Inflammatory macrophage treated with lipopolysaccharide for 1 hour (primary cell): ENCODE measurements at regions not wholly inside any gene's neighbourhood (a gene's known extent, or its start where the extent isn't known, plus 50 kb on each side); places are given as distances from the start of the nearest gene placed in this dataset.
A peak's percentile ranks its signal among the peaks of the same experiment; 100 is the strongest.
"Not testable (repeated sequence)": the region's sequence is repeated elsewhere in the genome, so short reads cannot be mapped to it uniquely, and the experiment has no call there.

Experiments used
- DNase-seq, 2 donors: peaks; one replicate each; pipeline ENCODE4 v3.0.0-alpha.2; 2020 to 2022

- no peak for DNase-seq
Observed at GRCh38 chrX:46298821-46299220, 246.4 kb downstream of the ZNF674 start.

DNA sequence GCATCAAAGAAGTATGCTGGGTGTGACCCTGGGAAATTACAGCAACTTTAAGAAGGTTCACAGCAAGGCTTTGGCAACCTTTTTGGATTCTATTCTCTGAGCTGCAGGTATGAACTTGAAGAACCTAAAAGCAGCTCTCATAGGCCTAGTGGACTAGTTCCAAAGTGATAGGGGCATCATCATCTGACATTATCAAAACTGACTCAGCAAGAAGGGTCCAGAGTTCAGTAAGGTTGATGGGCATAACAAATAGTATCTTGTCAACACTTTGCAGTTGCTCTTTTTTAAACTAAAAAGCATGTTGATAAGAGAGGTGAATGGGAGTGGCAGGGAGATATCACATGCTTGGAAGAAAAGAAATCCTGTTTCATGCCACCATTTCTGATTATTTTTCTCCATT, 249.3 kb downstream of the ZNF674 start:
- DNase-seq = no peak

GRCh38 chrX:46294234-46294633, 251.0 kb downstream of the ZNF674 start:
- DNase-seq = no peak

GRCh38 chrX:46279925-46280313, 265.3 kb downstream of the ZNF674 start:
- DNase-seq = peak; percentile 9 to 20

DNA sequence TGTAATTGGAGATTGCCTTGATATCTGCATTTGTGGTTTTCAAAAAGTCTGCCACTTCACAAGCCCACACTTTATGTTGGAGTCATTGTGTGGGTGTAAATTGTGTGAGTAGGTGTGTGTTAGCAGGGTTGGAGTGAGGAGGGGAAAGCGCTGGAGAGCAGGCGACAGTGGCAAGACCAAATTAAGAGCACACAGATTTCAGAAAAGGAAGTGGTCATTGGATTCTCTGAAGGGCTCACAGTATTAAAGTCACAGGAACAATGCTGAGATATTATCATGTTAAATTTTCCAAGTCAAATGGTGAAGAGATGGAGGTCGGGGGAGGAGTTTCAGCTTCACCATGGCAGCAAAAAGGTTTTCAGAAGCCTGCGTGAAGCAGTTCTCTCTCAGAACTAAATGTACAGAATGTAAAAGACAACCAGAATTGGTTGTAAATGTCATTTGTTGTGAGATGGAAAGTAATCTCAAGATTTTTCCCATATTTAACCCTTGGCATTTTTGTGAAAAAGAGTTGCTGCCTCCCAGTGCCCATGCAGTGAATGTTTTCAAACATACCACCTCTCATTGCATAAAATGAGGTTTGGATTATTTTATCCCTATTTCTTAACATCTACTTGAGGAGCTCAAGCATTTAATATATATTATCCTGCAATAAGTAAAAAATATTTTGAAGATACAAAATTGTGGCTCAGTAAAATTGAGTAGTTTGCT, 265.9 kb downstream of the ZNF674 start:
- DNase-seq = peak in 1 of 2 donors; percentile 7

DNA sequence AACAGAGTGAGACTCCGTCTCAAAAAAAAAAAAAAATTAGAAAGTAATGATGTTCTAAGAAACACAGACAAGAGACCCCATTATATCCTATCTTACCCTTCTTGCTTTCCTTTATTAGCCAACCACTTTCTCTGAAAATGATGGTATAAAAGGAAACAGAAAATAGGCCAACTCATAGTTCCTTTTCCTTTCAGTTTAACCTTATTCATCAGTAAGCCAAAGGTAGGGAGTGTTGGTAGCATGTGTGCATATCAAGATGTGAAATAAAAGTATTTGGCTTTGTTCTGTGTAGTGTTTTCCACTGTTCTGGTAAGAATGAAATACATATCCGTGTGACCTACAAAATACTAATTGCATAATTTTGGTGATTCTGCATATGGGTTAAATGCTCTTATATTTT, 266.6 kb downstream of the ZNF674 start:
- DNase-seq = peak in 1 of 2 donors; percentile 6

DNA sequence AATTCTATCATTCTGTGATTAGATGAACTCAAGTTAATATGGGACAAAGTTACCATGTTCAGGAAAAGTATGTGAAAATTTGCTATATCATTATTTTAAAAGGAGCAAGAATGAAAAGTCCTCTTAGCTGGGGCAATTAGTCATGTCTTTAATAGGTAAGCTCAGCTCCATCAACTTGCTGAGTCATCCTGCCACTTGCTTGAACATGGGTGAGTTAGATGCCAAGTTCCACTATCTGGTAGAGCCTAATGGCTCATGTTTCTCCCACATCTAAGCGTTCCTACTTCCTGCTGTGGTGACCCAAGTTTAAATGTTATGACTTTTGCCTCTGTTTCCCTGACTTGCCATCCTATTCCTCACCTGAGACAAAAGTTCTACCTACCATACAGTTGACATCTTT, 276.8 kb downstream of the ZNF674 start:
- DNase-seq = no peak

- DNase-seq = no peak
Observed at GRCh38 chrX:46263494-46263893, 281.7 kb downstream of the ZNF674 start.

GRCh38 chrX:46262304-46262703, 282.9 kb downstream of the ZNF674 start:
- no peak for DNase-seq

- no peak for DNase-seq
Observed at GRCh38 chrX:46260499-46260898, 284.7 kb downstream of the ZNF674 start.

GRCh38 chrX:46258356-46258755, 286.9 kb downstream of the ZNF674 start:
- no peak for DNase-seq

DNA sequence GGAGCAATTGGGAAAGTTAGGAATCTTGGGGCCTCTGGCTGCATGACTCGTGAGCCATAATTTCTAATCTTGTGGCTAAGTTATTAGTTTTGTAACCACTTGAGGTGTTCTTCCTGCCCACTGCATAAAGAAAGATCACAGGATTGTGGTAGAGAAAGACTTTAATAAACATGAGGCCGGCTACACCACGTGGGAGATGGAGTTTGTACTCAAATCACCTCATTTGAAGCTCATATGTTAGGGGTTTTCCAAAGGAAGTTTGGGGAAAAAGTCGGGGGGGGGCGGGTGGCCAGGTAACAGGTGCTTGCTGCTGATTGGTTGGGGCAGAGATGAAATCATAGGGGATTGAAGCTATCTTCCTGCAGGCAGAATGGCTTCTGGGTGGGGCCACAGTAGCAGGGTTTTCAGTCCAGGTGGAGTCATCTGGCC, 287.8 kb downstream of the ZNF674 start:
- no peak for DNase-seq

GRCh38 chrX:46256875-46257274, 288.3 kb downstream of the ZNF674 start:
- DNase-seq = no peak

DNA sequence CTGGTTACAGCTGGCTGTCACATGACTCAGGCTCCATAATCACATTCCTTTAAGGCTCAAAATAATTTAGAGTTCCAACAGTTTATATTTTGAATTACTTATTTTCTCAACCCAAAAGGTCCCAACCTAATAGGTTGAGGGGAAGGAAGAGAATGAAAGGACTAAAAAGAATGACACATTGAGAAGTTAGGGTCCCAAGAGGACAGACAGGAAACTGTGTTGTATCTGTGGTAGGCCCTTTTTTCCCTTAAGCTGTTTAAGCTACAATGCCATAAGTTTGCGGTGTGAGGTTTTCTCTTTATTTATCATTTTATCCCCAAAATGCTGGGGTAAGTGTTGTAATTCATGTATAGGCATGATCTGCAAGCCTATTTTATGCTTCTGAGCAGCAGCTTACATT, 290.2 kb downstream of the ZNF674 start:
- no peak for DNase-seq

- DNase-seq = no peak
Observed at GRCh38 chrX:46254641-46255040, 290.6 kb downstream of the ZNF674 start.

DNA sequence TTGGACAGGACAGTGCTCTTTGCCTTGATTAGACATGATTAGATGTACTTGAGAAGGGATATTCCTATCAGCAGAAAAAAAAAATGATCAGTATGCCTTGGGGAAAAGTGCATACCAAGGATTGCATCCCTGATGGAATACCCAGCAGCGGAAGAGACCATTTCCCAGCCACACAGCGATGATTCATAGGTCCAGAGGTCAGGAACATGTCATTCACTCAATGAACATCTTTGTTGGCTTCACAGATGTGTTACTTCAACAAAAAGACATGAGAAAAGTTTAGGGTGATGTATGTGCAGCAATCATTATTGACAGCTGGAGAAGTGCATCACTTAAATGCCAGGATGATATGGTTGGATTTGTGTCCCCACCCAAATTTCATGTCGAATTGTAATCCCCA, 293.5 kb downstream of the ZNF674 start:
- no peak for DNase-seq

DNA sequence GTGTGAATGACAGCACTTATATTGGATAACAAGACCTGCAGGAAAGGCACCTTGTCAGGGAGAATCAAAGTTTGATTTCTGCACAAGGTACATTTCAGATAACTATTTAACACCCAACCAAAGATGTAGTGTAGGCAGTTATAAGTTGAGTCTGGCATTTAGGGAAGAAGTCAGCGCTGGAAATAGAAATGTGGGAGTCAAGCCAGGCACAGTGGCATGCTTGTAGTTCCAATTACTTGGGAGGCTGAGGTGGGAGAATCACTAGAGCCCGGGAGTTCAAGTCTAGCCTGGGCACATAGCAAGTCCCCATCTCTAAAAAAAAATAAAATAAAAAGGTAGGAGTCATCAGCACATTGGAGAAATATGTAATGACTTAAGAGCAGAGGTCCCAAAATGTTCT, 295.1 kb downstream of the ZNF674 start:
- no peak for DNase-seq

- no peak for DNase-seq
Observed at GRCh38 chrX:46247456-46247855, 297.8 kb downstream of the ZNF674 start.

DNA sequence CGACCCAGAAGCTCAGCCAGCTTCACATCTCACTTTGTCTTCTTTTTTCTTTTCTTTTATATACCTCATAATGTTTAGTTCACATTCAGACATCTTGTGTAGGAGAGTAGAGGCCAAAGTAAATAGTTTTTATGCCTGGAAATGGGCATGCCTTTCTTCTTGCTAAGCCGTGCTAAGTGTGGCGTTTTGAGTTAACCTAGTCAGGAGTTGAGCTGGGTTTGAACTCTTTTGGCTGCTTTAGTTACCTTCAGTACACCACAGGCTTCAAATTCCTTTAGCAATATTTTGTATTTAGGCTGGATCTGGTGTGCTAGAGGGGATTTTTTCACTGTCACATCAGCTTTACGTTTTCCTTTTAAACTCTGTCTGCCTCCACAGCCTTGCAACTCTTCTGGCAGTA, 300.8 kb downstream of the ZNF674 start:
- DNase-seq = no peak

DNA sequence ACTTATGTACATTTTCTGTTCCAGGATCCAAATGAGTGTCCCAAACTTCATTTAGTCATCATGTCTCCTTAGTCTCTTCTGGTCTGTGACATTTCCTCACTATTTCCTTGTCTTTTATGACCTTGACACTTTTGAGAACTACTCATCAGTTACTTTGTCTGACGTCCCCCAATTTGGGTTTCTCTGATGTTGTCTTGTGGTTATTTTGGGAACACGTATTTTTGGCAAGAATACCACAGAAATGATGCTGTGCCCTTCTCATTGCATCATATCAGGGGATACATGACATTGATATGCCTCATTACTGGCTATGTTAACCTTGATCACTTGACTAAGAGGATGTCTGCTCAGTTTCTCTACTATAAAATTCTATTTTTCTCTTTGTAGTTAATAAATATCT, 308.8 kb downstream of the ZNF674 start:
- no peak for DNase-seq

- DNase-seq = no peak
Observed at GRCh38 chrX:46235778-46236177, 309.4 kb downstream of the ZNF674 start.

- DNase-seq = no peak
Observed at GRCh38 chrX:46234775-46235174, 310.4 kb downstream of the ZNF674 start.

DNA sequence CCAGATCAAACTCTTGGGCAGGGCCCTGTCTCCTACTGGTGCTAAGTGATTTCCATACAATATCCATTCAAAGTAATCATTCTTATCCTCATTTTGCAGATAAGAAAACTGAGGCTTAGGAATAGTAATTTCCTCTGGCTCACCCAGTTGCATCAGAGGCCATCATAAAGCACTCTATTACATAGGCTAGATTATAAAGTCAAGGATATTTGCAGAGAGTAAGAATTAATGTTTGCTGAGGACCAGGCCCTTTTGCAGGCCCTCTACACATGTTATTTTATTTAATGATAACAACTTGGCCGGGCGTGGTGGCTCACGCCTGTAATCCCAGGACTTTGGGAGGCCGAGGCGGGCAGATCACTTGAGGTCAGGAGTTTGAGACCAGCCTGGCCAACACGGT, 316.8 kb downstream of the ZNF674 start:
- DNase-seq = no peak

- no peak for DNase-seq
Observed at GRCh38 chrX:46226422-46226821, 318.8 kb downstream of the ZNF674 start.

- DNase-seq = not testable (repeated sequence)
Observed at GRCh38 chrX:46223499-46223898, 321.7 kb downstream of the ZNF674 start.
